Mucosa of gallbladder (tissue), 1 donor: ENCODE measurements at regions not wholly inside any gene's neighbourhood (a gene's known extent, or its start where the extent isn't known, plus 50 kb on each side); places are given as distances from the start of the nearest gene placed in this dataset.
A peak's percentile ranks its signal among the peaks of the same experiment; 100 is the strongest.
"Not testable (repeated sequence)": the region's sequence is repeated elsewhere in the genome, so short reads cannot be mapped to it uniquely, and the experiment has no call there.

Source experiments
- DNase-seq: peaks from one replicate; pipeline ENCODE4 v3.0.0-alpha.2; 2020; ENCODE audit warnings: low spot score
- donor health status: DM: no; HTN: no; CAD: no.

GRCh38 chr9:2277644-2278043 is 262.5 kb downstream of the SMARCA2 start:
- not testable (repeated sequence) for DNase-seq

GRCh38 chr9:2279138-2279537 is 264.0 kb downstream of the SMARCA2 start:
- DNase-seq: not testable (repeated sequence)

GRCh38 chr9:2281031-2281802 is 266.1 kb downstream of the SMARCA2 start:
- DNase-seq: no peak

DNA sequence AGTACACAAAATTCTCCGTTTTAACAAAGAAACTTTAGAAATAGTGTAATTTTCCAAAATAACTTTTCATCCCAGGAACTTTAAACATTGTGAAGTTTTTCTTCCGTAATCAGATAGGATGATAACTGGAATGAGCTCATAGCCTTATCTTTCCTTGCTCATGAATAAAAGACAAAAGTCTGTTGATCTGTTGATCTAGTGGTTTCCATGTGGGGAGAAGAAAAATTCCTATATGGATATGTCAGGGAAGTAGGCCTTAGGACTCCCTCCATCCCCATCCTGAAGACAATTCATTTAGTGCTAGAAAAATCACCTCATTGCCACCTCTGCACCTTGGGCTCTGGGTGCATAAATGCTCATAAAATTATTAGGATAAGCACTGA is 266.6 kb downstream of the SMARCA2 start:
- no peak for DNase-seq

- DNase-seq: no peak
Measured at GRCh38 chr9:2284770-2285169, 269.6 kb downstream of the SMARCA2 start.

GRCh38 chr9:2285416-2286332 is 270.5 kb downstream of the SMARCA2 start:
- no peak for DNase-seq

DNA sequence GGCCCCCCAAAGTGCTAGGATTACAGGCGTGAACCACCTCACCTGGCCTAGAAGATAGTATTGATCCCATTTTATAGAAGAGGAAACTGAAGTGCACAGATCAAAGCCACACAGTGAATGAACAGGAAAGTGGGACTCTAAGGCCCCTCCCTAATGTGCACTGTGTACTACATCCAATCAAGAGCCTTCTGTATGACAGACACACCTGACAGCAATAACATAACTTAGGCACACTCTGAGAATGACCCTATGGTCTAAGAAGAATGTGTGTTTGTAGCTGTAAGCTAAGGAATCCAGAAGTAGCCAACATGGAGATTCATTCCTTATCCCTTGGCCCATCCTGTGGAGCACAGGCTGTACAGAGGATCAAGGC is 271.2 kb downstream of the SMARCA2 start:
- DNase-seq: no peak

GRCh38 chr9:2286825-2287455 is 271.8 kb downstream of the SMARCA2 start:
- DNase-seq: no peak

DNA sequence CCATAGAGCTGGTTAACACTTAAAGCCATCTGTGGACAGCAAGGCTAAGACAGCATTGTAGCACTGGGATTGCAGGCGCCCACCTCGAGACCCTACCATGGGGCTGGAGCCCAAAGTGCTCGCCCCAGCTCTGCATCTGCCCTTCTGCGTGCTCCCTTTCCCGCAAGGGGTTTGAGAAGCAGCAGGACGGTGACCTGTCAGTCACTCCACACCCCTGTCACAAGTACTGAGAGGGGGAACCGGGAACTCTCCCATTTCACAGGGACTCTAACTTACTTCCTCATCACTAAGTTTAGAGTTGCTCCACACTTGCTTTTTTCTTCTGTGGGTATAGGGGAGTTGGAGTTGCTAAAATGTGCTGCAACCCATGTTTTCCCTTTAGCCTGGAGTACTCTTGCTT is 273.2 kb downstream of the SMARCA2 start:
- no peak for DNase-seq

DNA sequence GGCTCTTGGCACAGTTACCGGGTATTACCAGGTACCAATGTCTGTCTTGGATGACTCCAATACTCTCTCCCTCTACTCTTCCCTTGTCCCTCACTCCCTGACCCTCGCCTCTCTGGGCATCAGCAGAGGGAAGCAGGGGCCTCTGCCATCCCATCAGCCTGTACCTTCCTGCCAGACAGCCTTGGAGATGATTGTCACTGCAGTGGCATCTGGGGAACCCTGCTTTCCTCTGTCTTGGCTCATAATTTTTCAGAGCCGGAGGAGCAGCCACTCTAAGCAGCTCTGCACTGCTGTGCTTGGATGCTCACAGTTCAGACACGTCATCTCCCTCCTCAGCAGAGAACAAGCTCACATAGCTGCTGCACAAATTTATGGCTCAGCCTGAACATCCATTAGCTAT is 274.1 kb downstream of the SMARCA2 start:
- no peak for DNase-seq

DNA sequence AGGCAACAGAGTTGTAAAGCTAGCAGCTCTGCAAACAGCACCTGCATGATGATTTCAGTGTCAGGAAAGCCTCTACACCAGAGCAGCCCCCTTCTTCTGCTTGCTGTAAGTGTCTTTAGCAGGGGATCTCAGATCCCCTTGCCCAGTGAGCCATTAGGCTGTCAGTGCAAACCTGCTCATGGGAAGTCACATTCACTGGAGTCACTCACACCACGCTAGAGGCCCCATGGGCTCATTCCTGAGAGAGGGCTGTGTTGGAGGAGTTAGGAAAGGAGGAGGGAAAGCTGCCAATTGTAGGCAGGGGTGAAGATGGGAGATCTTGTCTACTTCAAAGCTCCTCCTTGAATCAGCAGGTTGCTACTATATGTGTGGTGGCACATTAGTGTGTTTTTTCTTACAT is 275.2 kb downstream of the SMARCA2 start:
- no peak for DNase-seq

- no peak for DNase-seq
Measured at GRCh38 chr9:2291980-2292704, 277.0 kb downstream of the SMARCA2 start.

- DNase-seq: no peak
Measured at GRCh38 chr9:2292733-2293132, 277.6 kb downstream of the SMARCA2 start.

- DNase-seq: no peak
Measured at GRCh38 chr9:2297771-2298170, 282.6 kb downstream of the SMARCA2 start.

DNA sequence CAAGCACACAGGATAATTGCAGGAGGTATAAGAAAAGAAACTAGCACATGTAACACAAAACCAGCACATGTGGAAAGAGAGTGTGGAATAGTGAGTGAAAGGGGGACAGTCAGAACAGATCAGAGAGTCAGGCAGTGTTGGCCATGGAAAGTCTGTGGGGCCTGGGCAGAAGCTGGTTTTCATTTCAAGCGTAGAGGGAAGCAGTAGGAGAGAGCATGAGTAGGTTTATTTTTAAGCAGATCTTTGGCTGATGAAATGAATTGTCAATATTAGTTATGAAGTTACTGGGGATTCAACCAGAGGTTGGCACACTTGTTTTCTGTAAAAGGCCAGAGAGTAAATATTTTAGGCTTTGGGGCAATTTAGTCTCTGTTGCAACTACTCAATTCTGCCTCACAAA is 283.1 kb downstream of the SMARCA2 start:
- no peak for DNase-seq

- peak; percentile 16 for DNase-seq
Measured at GRCh38 chr9:2299156-2299842, 284.2 kb downstream of the SMARCA2 start.

GRCh38 chr9:2299843-2300205 is 284.7 kb downstream of the SMARCA2 start:
- DNase-seq: no peak

DNA sequence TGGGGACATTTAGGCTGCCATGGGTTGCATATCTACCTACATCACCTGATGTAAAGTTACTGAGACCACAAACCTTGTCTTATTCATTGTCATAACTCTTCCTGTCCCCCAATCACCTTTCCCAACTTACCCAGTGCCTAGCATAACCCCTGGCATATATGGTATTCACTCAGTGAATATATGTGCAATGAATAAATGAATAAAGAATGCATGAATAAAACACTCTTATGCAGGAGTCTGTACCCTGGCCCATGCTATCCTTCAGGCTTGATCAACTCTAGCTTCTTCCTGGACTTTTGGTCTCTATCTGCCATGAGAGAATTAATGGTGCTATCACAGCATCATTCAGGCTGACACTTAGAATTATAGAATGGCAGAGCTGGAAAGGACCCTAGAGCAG is 285.2 kb downstream of the SMARCA2 start:
- no peak for DNase-seq

- no peak for DNase-seq
Measured at GRCh38 chr9:2302606-2303005, 287.5 kb downstream of the SMARCA2 start.

GRCh38 chr9:2303056-2303455 is 287.9 kb downstream of the SMARCA2 start:
- no peak for DNase-seq

DNA sequence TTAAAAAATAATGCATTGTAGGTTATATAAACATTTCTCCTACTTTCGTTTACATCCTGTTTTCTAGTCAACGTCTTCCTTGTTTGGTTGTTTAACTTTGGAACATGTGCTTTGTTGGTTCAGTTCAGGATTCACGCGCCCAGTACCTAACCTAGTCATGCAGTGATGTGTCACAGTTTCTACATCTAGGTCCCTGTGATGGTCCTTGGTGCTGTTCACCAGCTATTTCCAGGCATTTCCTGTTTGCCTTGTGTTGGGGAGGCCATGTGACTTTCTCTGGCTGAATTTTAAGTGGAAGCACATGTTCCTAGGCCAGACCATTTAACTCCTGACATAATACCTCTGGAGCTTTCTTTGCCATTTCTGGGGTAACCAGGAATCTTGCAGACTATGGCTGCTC is 292.3 kb downstream of the SMARCA2 start:
- DNase-seq: no peak
